Caco-2 (cell line): ENCODE measurements at regions not wholly inside any gene's neighbourhood (a gene's known extent, or its start where the extent isn't known, plus 50 kb on each side); places are given as distances from the start of the nearest gene placed in this dataset.
A peak's percentile ranks its signal among the peaks of the same experiment; 100 is the strongest.
"Not testable (repeated sequence)": the region's sequence is repeated elsewhere in the genome, so short reads cannot be mapped to it uniquely, and the experiment has no call there.

ENCODE experiments used
- BruUV-seq: library from RNA; stranded (reverse); fragments of 400-500 nt; replicated peaks from 2 replicates; lab custom pipeline; 2021; lab: Mats Ljungman, UMichigan
- CTCF ChIA-PET: fragments of 300-600 bp; sonication (Branson Sonifier 250); formaldehyde crosslinking; loops from one replicate; lab custom pipeline; 2022; ENCODE audit warnings: antibody characterized with exemption; lab: Charles Lee
- POLR2A ChIA-PET: fragments of 300-600 bp; sonication (Branson Sonifier 250); formaldehyde crosslinking; loops from one replicate; lab custom pipeline; 2022; ENCODE audit warnings: antibody characterized with exemption; lab: Charles Lee
- DNase-seq, 2 experiments: peaks; one replicate each; pipeline versions ENCODE4 v3.0.0 to v3.0.0-alpha.2; 2020 to 2022
- H3K27me3 ChIP-seq: replicated peaks from 2 replicates; pipeline ENCODE4 v1.6.0; 2011; ENCODE audit warnings: low read length; ENCODE audit not compliant: control insufficient read depth, insufficient read depth
- H3K36me3 ChIP-seq: 2 replicates; pipeline ENCODE4 v1.5.1; 2011; ENCODE audit warnings: low read length; ENCODE audit not compliant: control insufficient read depth, insufficient read depth
- H3K4me1 ChIP-seq: fragments of 250-450 bp; sonication (Bioruptor Pico); 2 replicates; pipeline ENCODE4 v1.5.1; 2020; ENCODE audit warnings: mild to moderate bottlenecking
- H3K4me3 ChIP-seq: 2 replicates; pipeline ENCODE4 v1.5.1; 2011; ENCODE audit warnings: low read depth, mild to moderate bottlenecking, control low read depth, low read length
- H3K9me3 ChIP-seq: fragments of 250-450 bp; sonication (Bioruptor Pico); 2 replicates; pipeline ENCODE4 v1.5.1; 2020; ENCODE audit warnings: mild to moderate bottlenecking, moderate library complexity
- H3K27ac Mint-ChIP-seq: one replicate; pipeline ENCODE4 v1.8.0; 2022; ENCODE audit warnings: mixed read lengths; ENCODE audit not compliant: unreplicated experiment
- H3K27me3 Mint-ChIP-seq: one replicate; pipeline ENCODE4 v1.8.0; 2022; ENCODE audit warnings: mixed read lengths; ENCODE audit not compliant: insufficient read depth, unreplicated experiment
- H3K36me3 Mint-ChIP-seq: one replicate; pipeline ENCODE4 v1.8.0; 2022; ENCODE audit warnings: mild to moderate bottlenecking, mixed read lengths; ENCODE audit not compliant: insufficient read depth, unreplicated experiment
- H3K4me1 Mint-ChIP-seq: one replicate; pipeline ENCODE4 v1.8.0; 2022; ENCODE audit warnings: low read depth, mixed read lengths; ENCODE audit not compliant: unreplicated experiment
- H3K4me3 Mint-ChIP-seq: one replicate; pipeline ENCODE4 v1.8.0; 2022; ENCODE audit warnings: mild to moderate bottlenecking, moderate library complexity, mixed read lengths; ENCODE audit not compliant: unreplicated experiment
- H3K9me3 Mint-ChIP-seq: one replicate; pipeline ENCODE4 v1.8.0; 2022; ENCODE audit warnings: mixed read lengths; ENCODE audit not compliant: unreplicated experiment
- intact Hi-C: fragments of 100-400 bp; cut with micrococcal nuclease; formaldehyde crosslinking; loops from one replicate; pipeline ENCODE4 v1.10.0; 2022; ENCODE audit not compliant: unreplicated experiment
- TF ChIP-seq, protein P1 (sequence below), 2 experiments: fragments of 200-600 bp in 1 of 2; IDR thresholded peaks; 1 replicate in 1 of 2; 2 replicates in 1 of 2; pipeline versions ENCODE4 v1.5.1 to v1.8.0; 2011 to 2022; ENCODE audit warnings: antibody characterized with exemption in 1 of 2, control low read depth in 1 of 2, inconsistent platforms in 1 of 2, low read depth in 1 of 2, low read length in 1 of 2, mild to moderate bottlenecking in 1 of 2, moderate library complexity in 1 of 2; ENCODE audit not compliant: insufficient read depth in 1 of 2, severe bottlenecking in 1 of 2, unreplicated experiment in 1 of 2

DNA sequence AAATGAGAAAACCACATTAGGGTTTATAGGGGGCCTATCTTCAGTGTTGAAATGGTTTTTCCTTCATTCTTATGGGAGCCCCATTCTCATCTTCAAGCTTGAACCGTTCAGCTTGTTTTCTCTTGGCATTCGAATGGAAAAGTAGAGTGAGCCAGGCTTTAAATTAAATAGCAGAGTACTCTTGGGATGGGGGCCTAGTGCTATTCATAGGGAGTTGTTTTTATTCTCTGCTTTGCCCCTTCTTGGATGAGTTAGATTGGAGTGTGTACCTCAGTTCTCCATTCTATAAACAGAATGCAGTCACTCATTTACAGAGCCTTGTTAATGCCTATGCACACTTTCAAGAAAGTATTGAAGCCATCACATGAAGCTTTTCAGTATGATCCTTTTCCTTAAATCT is 127.9 kb downstream of the FAM170A start:
- POLR2A ChIA-PET: no interaction called here

DNA sequence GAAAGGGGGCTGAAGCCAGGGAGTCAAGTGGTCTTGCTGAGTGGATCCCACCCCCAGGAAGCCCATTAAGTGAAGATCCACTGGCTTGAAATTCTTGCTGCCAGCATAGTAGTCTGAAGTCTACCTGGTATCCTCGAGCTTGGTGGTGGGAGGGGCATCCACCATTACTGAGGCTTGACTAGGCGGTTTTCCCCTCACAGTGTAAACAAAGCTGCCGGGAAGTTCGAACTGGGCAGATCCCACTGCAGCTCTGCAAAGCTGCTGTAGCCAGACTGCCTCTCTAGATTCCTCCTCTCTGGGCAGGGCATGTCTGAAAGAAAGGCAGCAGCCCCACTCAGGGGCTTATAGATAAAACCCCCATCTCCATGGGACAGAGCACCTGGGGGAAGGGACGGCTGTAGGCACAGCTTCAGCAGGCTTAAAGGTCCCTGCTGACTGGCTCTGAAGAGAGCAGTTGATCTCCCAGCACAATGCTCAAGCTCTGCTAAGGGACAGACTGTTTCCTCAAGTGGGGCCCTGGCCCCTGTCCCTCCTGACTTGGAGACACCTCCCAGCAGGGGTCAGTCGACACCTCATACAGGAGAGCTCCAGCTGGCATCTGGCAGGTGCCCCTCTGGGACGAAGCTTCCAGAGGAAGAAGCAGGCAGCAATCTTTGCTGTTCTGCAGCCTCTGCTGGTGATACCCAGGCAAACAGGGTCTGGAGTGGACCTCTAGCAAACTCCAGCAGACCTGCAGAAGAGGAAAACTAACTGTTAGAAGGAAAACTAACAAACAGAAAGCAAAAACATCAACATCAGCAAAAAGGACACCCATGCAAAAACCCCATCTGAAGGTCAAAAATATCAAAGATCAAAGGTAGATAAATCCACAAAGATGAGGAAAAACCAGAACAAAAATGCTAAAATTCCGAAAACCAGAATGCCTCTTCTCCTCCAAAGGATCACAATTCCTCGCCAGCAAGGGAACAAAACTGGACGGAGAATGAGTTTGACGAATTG is 140.6 kb downstream of the FAM170A start:
- H3K27me3 Mint-ChIP-seq, H3K36me3 Mint-ChIP-seq, H3K36me3 ChIP-seq, H3K27me3 ChIP-seq, CTCF ChIA-PET, intact Hi-C loops, H3K4me3 ChIP-seq, BruUV-seq, H3K27ac Mint-ChIP-seq, H3K9me3 ChIP-seq, H3K4me1 ChIP-seq, H3K9me3 Mint-ChIP-seq, H3K4me1 Mint-ChIP-seq, POLR2A ChIA-PET: not testable (repeated sequence)
- peak; percentile 16 to 33 for DNase-seq
- H3K4me3 Mint-ChIP-seq: peak overlapping the region; percentile 24

More for the DNA sequence above, 127.9 kb downstream of the FAM170A start:
- Histone ChIP-seq H3K27me3 (no peaks in the 10 kb centered on the region), H3K4me3 (no peak overlapping the region), H3K4me1 (no peaks in the 10 kb centered on the region), H3K9me3 (no peaks in the 10 kb centered on the region), H3K36me3 (no peaks in the 10 kb centered on the region)
- Mint-ChIP-seq H3K36me3 (no peaks in the 10 kb centered on the region), H3K4me3 (no peak overlapping the region), H3K4me1 (no peaks in the 10 kb centered on the region), H3K9me3 (no peaks in the 10 kb centered on the region), H3K27ac (no peak overlapping the region), H3K27me3 (peaks cover 9% of the 10 kb centered on the region)
- BruUV-seq: no TSS peak
- intact Hi-C loops: no loop called here
- CTCF ChIA-PET: no interaction called here
- TF ChIP-seq, protein P1, sequence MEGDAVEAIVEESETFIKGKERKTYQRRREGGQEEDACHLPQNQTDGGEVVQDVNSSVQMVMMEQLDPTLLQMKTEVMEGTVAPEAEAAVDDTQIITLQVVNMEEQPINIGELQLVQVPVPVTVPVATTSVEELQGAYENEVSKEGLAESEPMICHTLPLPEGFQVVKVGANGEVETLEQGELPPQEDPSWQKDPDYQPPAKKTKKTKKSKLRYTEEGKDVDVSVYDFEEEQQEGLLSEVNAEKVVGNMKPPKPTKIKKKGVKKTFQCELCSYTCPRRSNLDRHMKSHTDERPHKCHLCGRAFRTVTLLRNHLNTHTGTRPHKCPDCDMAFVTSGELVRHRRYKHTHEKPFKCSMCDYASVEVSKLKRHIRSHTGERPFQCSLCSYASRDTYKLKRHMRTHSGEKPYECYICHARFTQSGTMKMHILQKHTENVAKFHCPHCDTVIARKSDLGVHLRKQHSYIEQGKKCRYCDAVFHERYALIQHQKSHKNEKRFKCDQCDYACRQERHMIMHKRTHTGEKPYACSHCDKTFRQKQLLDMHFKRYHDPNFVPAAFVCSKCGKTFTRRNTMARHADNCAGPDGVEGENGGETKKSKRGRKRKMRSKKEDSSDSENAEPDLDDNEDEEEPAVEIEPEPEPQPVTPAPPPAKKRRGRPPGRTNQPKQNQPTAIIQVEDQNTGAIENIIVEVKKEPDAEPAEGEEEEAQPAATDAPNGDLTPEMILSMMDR (IDR thresholded peaks at IDR 0.05; ENCODE audit: insufficient read depth in 1 of 2, low read depth in 1 of 2, low read length in 1 of 2, severe bottlenecking in 1 of 2, unreplicated experiment in 1 of 2): no peak
- DNase-seq: no peak

GRCh38 chr5:119780145-119780544 is 150.8 kb downstream of the FAM170A start:
- H3K27ac Mint-ChIP-seq, intact Hi-C loops, H3K4me1 ChIP-seq, POLR2A ChIA-PET, H3K9me3 ChIP-seq, H3K4me3 ChIP-seq, H3K36me3 Mint-ChIP-seq, H3K27me3 ChIP-seq, CTCF ChIA-PET, H3K36me3 ChIP-seq, H3K4me1 Mint-ChIP-seq, DNase-seq, H3K9me3 Mint-ChIP-seq, H3K4me3 Mint-ChIP-seq, BruUV-seq, H3K27me3 Mint-ChIP-seq: not testable (repeated sequence)

GRCh38 chr5:119785057-119785456 is 155.7 kb downstream of the FAM170A start:
- Mint-ChIP-seq H3K4me1 (no peaks in the 10 kb centered on the region), H3K27ac (no peak overlapping the region), H3K27me3 (peaks cover 6% of the 10 kb centered on the region), H3K36me3 (no peaks in the 10 kb centered on the region), H3K9me3 (no peaks in the 10 kb centered on the region), H3K4me3 (no peak overlapping the region)
- TF ChIP-seq, protein P1 (IDR thresholded peaks at IDR 0.05; ENCODE audit: insufficient read depth in 1 of 2, low read depth in 1 of 2, low read length in 1 of 2, severe bottlenecking in 1 of 2, unreplicated experiment in 1 of 2): no peak
- Histone ChIP-seq H3K27me3 (no peaks in the 10 kb centered on the region), H3K36me3 (no peaks in the 10 kb centered on the region), H3K9me3 (no peaks in the 10 kb centered on the region), H3K4me3 (no peak overlapping the region), H3K4me1 (no peaks in the 10 kb centered on the region)
- no peak for DNase-seq
- intact Hi-C loops: no loop called here
- ChIA-PET CTCF (no interaction called here), POLR2A (no interaction called here)
- no TSS peak for BruUV-seq
